ENCODE measurements at regions not wholly inside any gene's neighbourhood (a gene's known extent, or its start where the extent isn't known, plus 50 kb on each side); places are given as distances from the start of the nearest gene placed in this dataset.

DNA sequence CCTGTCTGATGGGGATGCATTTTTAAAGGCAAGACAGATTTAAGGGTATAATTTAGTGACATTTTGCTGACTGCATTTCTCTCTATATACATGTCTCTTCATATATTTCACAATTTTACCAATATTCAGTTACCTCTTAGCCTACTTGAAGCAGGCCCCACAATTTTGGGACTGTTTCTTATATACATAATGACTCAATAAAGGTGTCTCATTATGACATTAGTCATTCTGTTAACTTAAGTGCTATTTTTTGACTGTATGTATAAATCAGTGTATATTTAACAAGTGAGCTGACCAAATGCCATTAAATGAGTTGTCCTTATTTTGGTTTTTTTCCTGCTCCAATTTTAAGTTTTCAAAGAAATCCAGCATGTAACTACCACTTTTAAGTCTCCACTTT is 313.3 kb downstream of the SOX4 start:
- no peak for DNase-seq (ENCODE audit: insufficient read length, low spot score)
- no peak for TF ChIP-seq POLR2A (IDR thresholded peaks at IDR 0.05; ENCODE audit: low read depth, low read length)
- FAIRE-seq, result no peak

DNA sequence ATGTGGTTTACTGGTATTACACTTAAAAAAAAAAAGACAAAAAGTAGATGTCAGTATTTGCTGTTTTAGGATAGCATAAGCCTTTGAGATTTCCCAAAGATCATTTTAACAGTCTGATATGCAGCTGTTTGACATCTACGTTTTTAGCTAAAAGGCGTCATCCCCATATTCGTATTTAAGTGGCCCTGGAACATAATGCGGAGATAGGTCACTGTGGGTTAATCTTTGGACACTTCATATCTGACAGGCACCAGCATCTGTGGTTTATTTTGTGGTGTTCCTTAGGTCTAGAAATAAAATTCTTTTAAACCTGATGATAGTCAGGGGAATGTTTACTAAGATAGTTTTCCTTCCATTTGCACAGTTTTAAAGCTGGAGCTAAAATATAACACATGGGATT is 313.7 kb downstream of the SOX4 start:
- DNase-seq (ENCODE audit: insufficient read length, low spot score) (no peak), FAIRE-seq (no peak)
- TF ChIP-seq POLR2A (IDR thresholded peaks at IDR 0.05; ENCODE audit: low read depth, low read length), result no peak

- no peak for TF ChIP-seq POLR2A (IDR thresholded peaks at IDR 0.05; ENCODE audit: low read depth, low read length)
- DNase-seq (ENCODE audit: insufficient read length, low spot score) (no peak), FAIRE-seq (no peak)
Measured at GRCh38 chr6:21908161-21908848, 314.8 kb downstream of the SOX4 start.

DNA sequence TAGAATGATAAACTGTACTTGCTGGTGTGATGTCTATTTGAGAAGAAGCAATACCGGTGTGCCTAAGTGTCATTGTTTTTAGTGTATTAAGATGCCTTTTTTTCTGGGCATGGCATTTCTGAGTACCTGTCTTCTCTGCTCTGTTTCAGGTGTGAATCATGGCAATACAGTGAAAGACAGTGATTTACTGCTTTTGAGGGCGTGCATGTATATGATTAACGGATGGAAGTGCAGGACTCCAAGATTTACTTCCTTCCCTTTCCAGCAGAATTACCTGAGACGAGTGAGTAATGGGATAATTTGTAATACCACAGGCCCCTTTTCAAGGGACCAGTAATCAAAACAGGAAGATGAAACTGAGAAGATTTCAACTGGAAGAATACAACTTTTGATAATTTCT is 315.8 kb downstream of the SOX4 start:
- no peak for FAIRE-seq
- DNase-seq (ENCODE audit: insufficient read length, low spot score), result no peak
- no peak for TF ChIP-seq POLR2A (IDR thresholded peaks at IDR 0.05; ENCODE audit: low read depth, low read length)

DNA sequence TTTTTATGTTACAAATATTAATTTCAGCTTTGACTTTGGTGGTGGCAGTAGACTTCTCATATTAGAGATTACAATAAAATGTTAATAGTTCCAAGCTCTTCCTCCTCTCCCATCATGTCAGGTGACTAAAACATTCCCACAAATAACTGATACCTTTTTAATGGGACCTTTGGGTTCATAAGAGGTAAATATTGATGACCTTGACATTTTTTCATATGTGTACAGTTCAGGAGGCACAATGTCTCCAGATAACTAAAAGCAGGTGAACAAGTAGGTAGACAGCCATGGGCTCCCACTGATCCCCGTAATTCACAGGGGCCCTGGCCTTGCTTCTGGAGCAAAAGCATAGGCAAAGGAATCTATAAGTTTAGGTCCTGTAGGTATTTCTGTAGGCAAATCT is 317.7 kb downstream of the SOX4 start:
- DNase-seq (ENCODE audit: insufficient read length, low spot score), result no peak
- no peak for FAIRE-seq
- no peak for TF ChIP-seq POLR2A (IDR thresholded peaks at IDR 0.05; ENCODE audit: low read depth, low read length)

GRCh38 chr6:21912151-21912832 is 318.7 kb downstream of the SOX4 start:
- DNase-seq (ENCODE audit: insufficient read length, low spot score), result no peak
- FAIRE-seq, result no peak
- TF ChIP-seq POLR2A (IDR thresholded peaks at IDR 0.05; ENCODE audit: low read depth, low read length), result no peak

DNA sequence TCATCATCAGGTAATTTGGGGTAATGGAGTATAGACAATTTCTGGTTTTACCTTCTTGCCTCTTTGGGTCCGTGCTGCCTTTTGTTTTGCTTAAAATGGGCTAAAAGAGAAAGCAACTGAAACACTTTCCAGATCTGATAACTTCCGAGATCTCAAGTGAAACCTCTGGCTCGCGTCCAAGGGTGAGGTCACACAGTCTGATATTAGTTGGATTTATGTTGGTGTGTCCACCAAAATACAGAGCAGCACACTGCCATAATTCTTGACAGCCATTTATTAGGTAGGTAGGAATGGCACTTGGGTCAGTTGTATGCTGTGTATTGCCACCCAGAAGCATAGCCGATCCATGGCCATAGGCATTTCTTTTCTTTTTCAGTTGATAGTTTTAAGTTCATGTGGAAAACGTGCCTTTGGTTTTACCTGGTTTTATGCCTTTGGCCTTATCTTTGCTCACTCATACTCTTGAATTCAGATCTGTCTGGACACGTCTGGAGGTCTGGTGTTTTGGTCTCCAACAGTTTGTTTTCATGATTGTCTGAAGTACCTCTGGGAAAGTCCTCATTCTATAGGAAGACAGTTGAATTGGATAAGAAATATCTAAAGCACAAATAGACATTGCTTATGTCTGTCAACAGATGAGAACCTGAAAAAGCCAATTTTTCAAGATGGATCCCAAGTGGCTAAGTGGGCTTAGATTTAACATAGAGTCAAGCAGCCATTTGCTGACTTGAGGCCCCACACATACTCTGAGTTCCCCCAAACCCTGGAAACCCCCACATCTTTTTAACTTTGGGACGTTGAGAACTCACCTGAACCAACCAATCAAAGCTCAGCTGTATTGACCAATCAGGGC is 320.8 kb downstream of the SOX4 start:
- no peak for FAIRE-seq
- TF ChIP-seq POLR2A (IDR thresholded peaks at IDR 0.05; ENCODE audit: low read depth, low read length), result no peak
- DNase-seq (ENCODE audit: insufficient read length, low spot score), result no peak

DNA sequence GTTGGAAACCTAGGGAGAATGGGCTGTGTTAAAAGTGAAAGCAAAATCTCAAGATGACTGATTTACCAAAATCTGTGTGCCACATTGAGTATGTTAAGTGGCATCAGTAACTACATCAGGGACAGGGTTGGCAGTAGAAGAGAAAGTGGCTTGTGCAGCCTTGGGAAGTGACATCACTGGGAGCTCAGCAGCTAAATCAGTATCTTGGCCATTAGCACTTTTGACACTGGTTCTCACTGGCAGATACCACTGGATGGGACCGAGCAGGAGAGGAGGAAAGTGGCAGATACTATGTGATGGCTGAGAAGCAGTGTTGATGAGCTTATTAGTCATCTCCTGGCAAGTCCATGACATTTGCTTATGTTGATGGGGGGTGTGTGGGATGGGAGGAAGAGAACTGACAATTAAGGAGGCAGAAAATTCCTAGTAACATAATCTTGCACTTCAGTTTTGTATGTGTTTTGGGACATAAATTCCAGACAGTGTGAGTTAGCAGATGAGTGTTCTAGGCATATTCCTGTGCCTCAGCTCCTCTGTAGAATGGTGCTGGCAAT is 322.2 kb downstream of the SOX4 start:
- no peak for TF ChIP-seq POLR2A (IDR thresholded peaks at IDR 0.05; ENCODE audit: low read depth, low read length)
- DNase-seq (ENCODE audit: insufficient read length, low spot score) (no peak), FAIRE-seq (peak; percentile 65)

DNA sequence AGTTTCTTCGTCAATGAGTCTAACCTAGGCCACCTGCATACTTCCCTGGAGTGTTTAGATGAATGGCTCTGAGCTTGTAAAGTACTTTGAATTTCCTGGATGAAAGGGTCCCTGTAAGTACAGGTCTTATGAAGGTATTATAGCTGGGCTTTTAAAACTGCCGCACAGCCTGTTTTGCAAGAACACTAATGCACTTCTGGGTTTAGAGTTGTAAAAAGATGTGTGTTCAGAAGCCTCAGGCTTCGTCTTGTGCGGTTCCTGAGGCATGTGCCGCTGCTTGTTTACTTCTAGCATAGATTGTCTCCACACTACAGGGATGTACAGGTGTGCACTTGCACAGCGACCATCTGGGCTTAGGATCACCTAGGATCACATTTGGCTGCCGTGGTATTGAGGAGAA is 324.5 kb downstream of the SOX4 start:
- FAIRE-seq (no peak), DNase-seq (ENCODE audit: insufficient read length, low spot score) (no peak)
- TF ChIP-seq POLR2A (IDR thresholded peaks at IDR 0.05; ENCODE audit: low read depth, low read length), result no peak

DNA sequence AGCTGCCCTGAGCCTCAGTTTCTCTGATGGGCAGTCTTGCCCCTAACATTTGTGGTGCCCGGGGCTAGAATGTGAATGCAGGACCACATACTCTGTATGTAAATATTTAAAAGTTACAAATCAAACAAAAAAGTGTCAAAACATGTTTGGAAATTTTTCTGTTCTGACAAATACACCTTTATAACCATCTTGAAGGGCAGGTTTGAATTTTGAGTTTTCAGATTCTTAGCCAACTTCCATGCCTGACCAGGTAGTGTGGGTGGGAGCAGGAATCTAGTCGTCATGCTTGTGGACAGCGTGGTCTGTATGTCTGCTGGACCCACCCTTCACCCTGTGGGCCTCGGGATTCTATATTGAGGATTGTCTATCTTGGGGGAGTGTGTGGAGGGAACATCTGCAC is 325.1 kb downstream of the SOX4 start:
- no peak for TF ChIP-seq POLR2A (IDR thresholded peaks at IDR 0.05; ENCODE audit: low read depth, low read length)
- DNase-seq (ENCODE audit: insufficient read length, low spot score), result no peak
- FAIRE-seq, result no peak

- DNase-seq (ENCODE audit: insufficient read length, low spot score) (no peak), FAIRE-seq (peak; percentile 41)
- TF ChIP-seq POLR2A (IDR thresholded peaks at IDR 0.05; ENCODE audit: low read depth, low read length), result no peak
Measured at GRCh38 chr6:21922086-21922485, 328.5 kb downstream of the SOX4 start.

DNA sequence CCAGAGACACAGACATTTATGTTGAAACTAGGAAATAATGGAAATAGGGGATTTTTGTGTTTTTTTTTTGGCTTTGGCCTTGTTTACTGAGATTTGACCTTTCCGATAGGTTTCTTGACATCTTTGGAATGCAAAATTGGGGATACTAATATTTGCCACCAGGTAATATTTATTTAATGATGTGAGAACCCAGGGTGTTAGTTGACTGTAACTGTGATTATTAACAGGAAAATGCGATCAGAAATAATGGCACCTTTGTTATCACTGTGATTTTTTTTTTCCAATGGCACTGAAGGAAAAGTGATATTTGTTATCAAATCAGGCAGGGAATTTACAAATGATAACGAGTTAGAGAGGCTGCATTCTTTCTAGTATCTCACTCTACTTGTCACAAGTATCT is 330.5 kb downstream of the SOX4 start:
- FAIRE-seq (no peak), DNase-seq (ENCODE audit: insufficient read length, low spot score) (no peak)
- TF ChIP-seq POLR2A (IDR thresholded peaks at IDR 0.05; ENCODE audit: low read depth, low read length), result no peak

GRCh38 chr6:21928827-21929226 is 335.3 kb downstream of the SOX4 start:
- no peak for DNase-seq (ENCODE audit: insufficient read length, low spot score)
- no peak for FAIRE-seq
- TF ChIP-seq POLR2A (IDR thresholded peaks at IDR 0.05; ENCODE audit: low read depth, low read length), result no peak

GRCh38 chr6:21931641-21932335 is 338.2 kb downstream of the SOX4 start:
- FAIRE-seq (peak; percentile 43), DNase-seq (ENCODE audit: insufficient read length, low spot score) (no peak)
- no peak for TF ChIP-seq POLR2A (IDR thresholded peaks at IDR 0.05; ENCODE audit: low read depth, low read length)
